ENCODE measurements at regions not wholly inside any gene's neighbourhood (a gene's known extent, or its start where the extent isn't known, plus 50 kb on each side); places are given as distances from the start of the nearest gene placed in this dataset.

DNA sequence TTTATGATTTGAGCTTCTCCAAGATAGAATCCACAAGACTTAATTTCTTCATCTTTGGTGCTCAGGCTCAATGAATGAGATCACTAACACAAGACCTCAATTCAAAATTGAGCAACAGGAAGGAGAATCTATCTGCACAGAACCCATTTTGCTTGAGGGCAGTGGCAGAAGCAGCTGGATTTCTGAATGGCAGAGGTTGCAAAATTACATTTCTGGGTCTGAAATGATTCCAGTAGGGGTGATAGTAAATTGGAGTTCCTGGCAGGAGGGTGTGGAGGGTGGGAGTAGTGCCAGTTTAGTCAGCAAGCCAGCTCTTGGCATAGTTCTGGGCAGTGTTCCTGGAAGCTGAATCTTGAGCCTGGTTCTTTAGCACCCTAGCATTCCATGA lies 281.1 kb downstream of the SLC7A11 start:
- no peak overlapping the region for H3K4me3 ChIP-seq (ENCODE audit: low read depth, low read length)
- no peaks in the 10 kb centered on the region for H3K4me1 ChIP-seq (ENCODE audit: control insufficient read depth, insufficient read depth, low read length)
- ChIA-PET POLR2A (no interaction called here), CTCF (interaction anchor here (0.7 kb wide), 1 partner anchor 525 kb away, joined by 3 read pairs; no protein-coding TSS in a partner anchor)
- H3K36me3 ChIP-seq (ENCODE audit: control insufficient read depth in 2 of 2, insufficient read depth in 1 of 2, low read length in 2 of 2), result no peaks in the 10 kb centered on the region
- no peaks in the 10 kb centered on the region for H3K9me3 ChIP-seq (ENCODE audit: control insufficient read depth, insufficient read depth, low read depth, low read length)
- H3K27ac ChIP-seq (ENCODE audit: extremely low read depth, low read depth, low read length), result no peak overlapping the region
- TF ChIP-seq, protein P1, sequence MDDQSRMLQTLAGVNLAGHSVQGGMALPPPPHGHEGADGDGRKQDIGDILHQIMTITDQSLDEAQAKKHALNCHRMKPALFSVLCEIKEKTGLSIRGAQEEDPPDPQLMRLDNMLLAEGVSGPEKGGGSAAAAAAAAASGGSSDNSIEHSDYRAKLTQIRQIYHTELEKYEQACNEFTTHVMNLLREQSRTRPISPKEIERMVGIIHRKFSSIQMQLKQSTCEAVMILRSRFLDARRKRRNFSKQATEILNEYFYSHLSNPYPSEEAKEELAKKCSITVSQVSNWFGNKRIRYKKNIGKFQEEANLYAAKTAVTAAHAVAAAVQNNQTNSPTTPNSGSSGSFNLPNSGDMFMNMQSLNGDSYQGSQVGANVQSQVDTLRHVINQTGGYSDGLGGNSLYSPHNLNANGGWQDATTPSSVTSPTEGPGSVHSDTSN (CRISPR knock-in tag; IDR thresholded peaks at IDR 0.05), result no peak
- no peak for TF ChIP-seq ZNF10 (tag by site-specific recombination; IDR thresholded peaks at IDR 0.05)

DNA sequence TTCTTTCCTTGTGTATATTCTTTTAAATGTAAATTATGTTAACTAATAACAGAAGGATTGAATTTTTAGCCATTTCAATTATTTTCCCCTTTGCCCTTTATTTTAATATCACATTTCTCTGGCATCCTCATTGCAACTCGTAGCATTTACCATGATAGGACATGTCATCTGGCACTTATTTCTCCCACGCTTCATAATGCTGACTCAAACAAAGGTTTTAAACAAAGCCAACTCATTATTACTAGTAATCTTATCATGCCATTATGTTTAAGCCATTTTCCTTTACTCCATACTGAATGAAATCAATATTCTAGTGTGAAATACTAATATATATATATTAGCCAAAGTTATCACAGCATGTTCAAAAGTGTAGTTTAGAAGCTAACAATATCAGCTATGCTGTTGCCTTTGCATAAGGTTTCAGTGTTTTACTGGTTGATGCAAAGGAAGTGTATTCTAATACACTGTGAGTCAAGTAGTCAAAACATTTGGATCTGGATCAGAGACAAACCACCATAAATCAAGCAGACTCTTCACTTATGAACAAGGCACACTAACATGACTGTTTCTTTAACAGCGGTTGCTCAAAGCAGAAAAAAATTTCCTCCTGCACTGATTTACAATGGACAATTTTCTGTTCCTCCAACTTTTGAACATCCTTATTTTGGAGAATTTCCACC lies 281.6 kb downstream of the SLC7A11 start:
- no peak overlapping the region for H3K27ac ChIP-seq (ENCODE audit: extremely low read depth, low read depth, low read length)
- H3K4me1 ChIP-seq (ENCODE audit: control insufficient read depth, insufficient read depth, low read length), result no peaks in the 10 kb centered on the region
- TF ChIP-seq, protein P2, sequence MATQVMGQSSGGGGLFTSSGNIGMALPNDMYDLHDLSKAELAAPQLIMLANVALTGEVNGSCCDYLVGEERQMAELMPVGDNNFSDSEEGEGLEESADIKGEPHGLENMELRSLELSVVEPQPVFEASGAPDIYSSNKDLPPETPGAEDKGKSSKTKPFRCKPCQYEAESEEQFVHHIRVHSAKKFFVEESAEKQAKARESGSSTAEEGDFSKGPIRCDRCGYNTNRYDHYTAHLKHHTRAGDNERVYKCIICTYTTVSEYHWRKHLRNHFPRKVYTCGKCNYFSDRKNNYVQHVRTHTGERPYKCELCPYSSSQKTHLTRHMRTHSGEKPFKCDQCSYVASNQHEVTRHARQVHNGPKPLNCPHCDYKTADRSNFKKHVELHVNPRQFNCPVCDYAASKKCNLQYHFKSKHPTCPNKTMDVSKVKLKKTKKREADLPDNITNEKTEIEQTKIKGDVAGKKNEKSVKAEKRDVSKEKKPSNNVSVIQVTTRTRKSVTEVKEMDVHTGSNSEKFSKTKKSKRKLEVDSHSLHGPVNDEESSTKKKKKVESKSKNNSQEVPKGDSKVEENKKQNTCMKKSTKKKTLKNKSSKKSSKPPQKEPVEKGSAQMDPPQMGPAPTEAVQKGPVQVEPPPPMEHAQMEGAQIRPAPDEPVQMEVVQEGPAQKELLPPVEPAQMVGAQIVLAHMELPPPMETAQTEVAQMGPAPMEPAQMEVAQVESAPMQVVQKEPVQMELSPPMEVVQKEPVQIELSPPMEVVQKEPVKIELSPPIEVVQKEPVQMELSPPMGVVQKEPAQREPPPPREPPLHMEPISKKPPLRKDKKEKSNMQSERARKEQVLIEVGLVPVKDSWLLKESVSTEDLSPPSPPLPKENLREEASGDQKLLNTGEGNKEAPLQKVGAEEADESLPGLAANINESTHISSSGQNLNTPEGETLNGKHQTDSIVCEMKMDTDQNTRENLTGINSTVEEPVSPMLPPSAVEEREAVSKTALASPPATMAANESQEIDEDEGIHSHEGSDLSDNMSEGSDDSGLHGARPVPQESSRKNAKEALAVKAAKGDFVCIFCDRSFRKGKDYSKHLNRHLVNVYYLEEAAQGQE (tag by site-specific recombination; IDR thresholded peaks at IDR 0.05), result no peak
- TF ChIP-seq ZNF341 (tag by site-specific recombination; IDR thresholded peaks at IDR 0.05; ENCODE audit: low read depth) (no peak), SALL2 (tag by site-specific recombination; IDR thresholded peaks at IDR 0.05; ENCODE audit: borderline replicate concordance) (no peak), KLF7 (tag by site-specific recombination; IDR thresholded peaks at IDR 0.05; ENCODE audit: borderline replicate concordance) (no peak), ZBTB8A (tag by site-specific recombination; IDR thresholded peaks at IDR 0.05) (no peak), FEZF1 (tag by site-specific recombination; IDR thresholded peaks at IDR 0.05) (no peak)
- TF ChIP-seq, protein P3, sequence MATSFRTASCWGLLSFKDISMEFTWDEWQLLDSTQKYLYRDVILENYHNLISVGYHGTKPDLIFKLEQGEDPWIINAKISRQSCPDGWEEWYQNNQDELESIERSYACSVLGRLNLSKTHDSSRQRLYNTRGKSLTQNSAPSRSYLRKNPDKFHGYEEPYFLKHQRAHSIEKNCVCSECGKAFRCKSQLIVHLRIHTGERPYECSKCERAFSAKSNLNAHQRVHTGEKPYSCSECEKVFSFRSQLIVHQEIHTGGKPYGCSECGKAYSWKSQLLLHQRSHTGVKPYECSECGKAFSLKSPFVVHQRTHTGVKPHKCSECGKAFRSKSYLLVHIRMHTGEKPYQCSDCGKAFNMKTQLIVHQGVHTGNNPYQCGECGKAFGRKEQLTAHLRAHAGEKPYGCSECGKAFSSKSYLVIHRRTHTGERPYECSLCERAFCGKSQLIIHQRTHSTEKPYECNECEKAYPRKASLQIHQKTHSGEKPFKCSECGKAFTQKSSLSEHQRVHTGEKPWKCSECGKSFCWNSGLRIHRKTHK (tag by site-specific recombination; IDR thresholded peaks at IDR 0.05), result no peak
- no peaks in the 10 kb centered on the region for H3K9me3 ChIP-seq (ENCODE audit: control insufficient read depth, insufficient read depth, low read depth, low read length)
- ChIA-PET POLR2A (no interaction called here), CTCF (no interaction called here)
- H3K4me3 ChIP-seq (ENCODE audit: low read depth, low read length), result no peak overlapping the region
- no peaks in the 10 kb centered on the region for H3K36me3 ChIP-seq (ENCODE audit: control insufficient read depth in 2 of 2, insufficient read depth in 1 of 2, low read length in 2 of 2)

DNA sequence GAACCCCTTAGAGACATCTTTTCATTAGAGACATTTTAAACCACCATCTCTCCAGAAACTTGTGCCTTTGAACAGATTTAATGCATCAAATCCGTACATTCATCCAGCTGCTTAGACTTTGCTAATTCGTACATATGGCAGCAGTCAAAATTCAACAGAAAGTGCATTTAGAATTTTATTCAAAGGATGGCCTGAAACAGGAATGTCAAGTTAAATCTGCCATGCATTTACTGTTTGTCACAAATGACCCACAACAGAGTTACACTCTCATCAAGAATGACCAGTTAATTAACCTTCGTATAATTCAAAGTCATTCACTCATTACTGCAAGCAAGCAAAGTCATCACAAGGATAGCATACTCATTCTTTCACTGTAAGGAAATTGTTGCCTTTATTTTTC lies 284.3 kb downstream of the SLC7A11 start:
- Histone ChIP-seq H3K27ac (ENCODE audit: extremely low read depth, low read depth, low read length) (no peak overlapping the region), H3K4me1 (ENCODE audit: control insufficient read depth, insufficient read depth, low read length) (no peaks in the 10 kb centered on the region), H3K9me3 (ENCODE audit: control insufficient read depth, insufficient read depth, low read depth, low read length) (no peaks in the 10 kb centered on the region), H3K4me3 (ENCODE audit: low read depth, low read length) (no peak overlapping the region), H3K36me3 (ENCODE audit: control insufficient read depth in 2 of 2, insufficient read depth in 1 of 2, low read length in 2 of 2) (no peaks in the 10 kb centered on the region)
- POLR2A ChIA-PET, result no interaction called here
- CTCF ChIA-PET, result no interaction called here
- TF ChIP-seq KLF10 (tag by site-specific recombination; IDR thresholded peaks at IDR 0.05) (no peak), ZNF248 (tag by site-specific recombination; IDR thresholded peaks at IDR 0.05) (no peak), ZNF138 (tag by site-specific recombination; IDR thresholded peaks at IDR 0.05; ENCODE audit: borderline replicate concordance) (no peak), SP2 (tag by site-specific recombination; IDR thresholded peaks at IDR 0.05) (no peak), ZBTB8A (tag by site-specific recombination; IDR thresholded peaks at IDR 0.05) (no peak), ZNF548 (tag by site-specific recombination; IDR thresholded peaks at IDR 0.05) (no peak), ZFHX2 (tag by site-specific recombination; conservative IDR thresholded peaks at IDR 0.05) (no peak), ZNF404 (tag by site-specific recombination; IDR thresholded peaks at IDR 0.05) (no peak)
- TF ChIP-seq, protein P4, sequence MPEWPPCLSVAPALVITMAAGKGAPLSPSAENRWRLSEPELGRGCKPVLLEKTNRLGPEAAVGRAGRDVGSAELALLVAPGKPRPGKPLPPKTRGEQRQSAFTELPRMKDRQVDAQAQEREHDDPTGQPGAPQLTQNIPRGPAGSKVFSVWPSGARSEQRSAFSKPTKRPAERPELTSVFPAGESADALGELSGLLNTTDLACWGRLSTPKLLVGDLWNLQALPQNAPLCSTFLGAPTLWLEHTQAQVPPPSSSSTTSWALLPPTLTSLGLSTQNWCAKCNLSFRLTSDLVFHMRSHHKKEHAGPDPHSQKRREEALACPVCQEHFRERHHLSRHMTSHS (tag by site-specific recombination; IDR thresholded peaks at IDR 0.05), result no peak
- TF ChIP-seq, protein P5, sequence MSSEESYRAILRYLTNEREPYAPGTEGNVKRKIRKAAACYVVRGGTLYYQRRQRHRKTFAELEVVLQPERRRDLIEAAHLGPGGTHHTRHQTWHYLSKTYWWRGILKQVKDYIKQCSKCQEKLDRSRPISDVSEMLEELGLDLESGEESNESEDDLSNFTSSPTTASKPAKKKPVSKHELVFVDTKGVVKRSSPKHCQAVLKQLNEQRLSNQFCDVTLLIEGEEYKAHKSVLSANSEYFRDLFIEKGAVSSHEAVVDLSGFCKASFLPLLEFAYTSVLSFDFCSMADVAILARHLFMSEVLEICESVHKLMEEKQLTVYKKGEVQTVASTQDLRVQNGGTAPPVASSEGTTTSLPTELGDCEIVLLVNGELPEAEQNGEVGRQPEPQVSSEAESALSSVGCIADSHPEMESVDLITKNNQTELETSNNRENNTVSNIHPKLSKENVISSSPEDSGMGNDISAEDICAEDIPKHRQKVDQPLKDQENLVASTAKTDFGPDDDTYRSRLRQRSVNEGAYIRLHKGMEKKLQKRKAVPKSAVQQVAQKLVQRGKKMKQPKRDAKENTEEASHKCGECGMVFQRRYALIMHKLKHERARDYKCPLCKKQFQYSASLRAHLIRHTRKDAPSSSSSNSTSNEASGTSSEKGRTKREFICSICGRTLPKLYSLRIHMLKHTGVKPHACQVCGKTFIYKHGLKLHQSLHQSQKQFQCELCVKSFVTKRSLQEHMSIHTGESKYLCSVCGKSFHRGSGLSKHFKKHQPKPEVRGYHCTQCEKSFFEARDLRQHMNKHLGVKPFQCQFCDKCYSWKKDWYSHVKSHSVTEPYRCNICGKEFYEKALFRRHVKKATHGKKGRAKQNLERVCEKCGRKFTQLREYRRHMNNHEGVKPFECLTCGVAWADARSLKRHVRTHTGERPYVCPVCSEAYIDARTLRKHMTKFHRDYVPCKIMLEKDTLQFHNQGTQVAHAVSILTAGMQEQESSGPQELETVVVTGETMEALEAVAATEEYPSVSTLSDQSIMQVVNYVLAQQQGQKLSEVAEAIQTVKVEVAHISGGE (tag by site-specific recombination; conservative IDR thresholded peaks at IDR 0.05; ENCODE audit: low read depth), result no peak

Data from HEK293 (cell line).